Jurkat, Clone E6-1 (cell line): ENCODE measurements at regions not wholly inside any gene's neighbourhood (a gene's known extent, or its start where the extent isn't known, plus 50 kb on each side); places are given as distances from the start of the nearest gene placed in this dataset.

Experiments
- DNase-seq: peaks from one replicate; pipeline ENCODE4 v3.0.0-alpha.2; 2011; ENCODE audit warnings: low read depth, low spot score
- H3K4me3 ChIP-seq: 2 replicates; pipeline ENCODE4 v1.5.1; 2011; ENCODE audit warnings: mild to moderate bottlenecking, low read length, control low read depth, moderate library complexity

- H3K4me3 ChIP-seq, result no peak overlapping the region
- no peak for DNase-seq
Observed at GRCh38 chr13:83414393-83414792, 467.9 kb downstream of the SLITRK1 start.

GRCh38 chr13:83386609-83387008, 495.7 kb downstream of the SLITRK1 start:
- H3K4me3 ChIP-seq, result no peak overlapping the region
- DNase-seq, result no peak

- H3K4me3 ChIP-seq, result no peak overlapping the region
- no peak for DNase-seq
Observed at GRCh38 chr13:83378908-83379307, 503.4 kb downstream of the SLITRK1 start.

- DNase-seq, result no peak
- no peak overlapping the region for H3K4me3 ChIP-seq
Observed at GRCh38 chr13:83377491-83377890, 504.8 kb downstream of the SLITRK1 start.

- DNase-seq, result no peak
- H3K4me3 ChIP-seq, result no peak overlapping the region
Observed at GRCh38 chr13:83372786-83373185, 509.5 kb downstream of the SLITRK1 start.

- no peak overlapping the region for H3K4me3 ChIP-seq
- DNase-seq, result no peak
Observed at GRCh38 chr13:83365723-83366122, 516.6 kb downstream of the SLITRK1 start.

GRCh38 chr13:83355041-83355440, 527.2 kb downstream of the SLITRK1 start:
- H3K4me3 ChIP-seq, result no peak overlapping the region
- no peak for DNase-seq

- no peak for DNase-seq
- H3K4me3 ChIP-seq, result no peak overlapping the region
Observed at GRCh38 chr13:83352391-83352790, 529.9 kb downstream of the SLITRK1 start.

GRCh38 chr13:83350569-83350968, 531.7 kb downstream of the SLITRK1 start:
- no peak for DNase-seq
- no peak overlapping the region for H3K4me3 ChIP-seq

- DNase-seq, result no peak
- H3K4me3 ChIP-seq, result no peak overlapping the region
Observed at GRCh38 chr13:83344518-83344917, 537.8 kb downstream of the SLITRK1 start.

GRCh38 chr13:83340170-83340569, 542.1 kb downstream of the SLITRK1 start:
- DNase-seq, result no peak
- no peak overlapping the region for H3K4me3 ChIP-seq

GRCh38 chr13:83333614-83334388, 548.5 kb downstream of the SLITRK1 start:
- no peak overlapping the region for H3K4me3 ChIP-seq
- no peak for DNase-seq

- DNase-seq, result no peak
- H3K4me3 ChIP-seq, result no peak overlapping the region
Observed at GRCh38 chr13:83332751-83333150, 549.5 kb downstream of the SLITRK1 start.

GRCh38 chr13:83327091-83327490, 555.2 kb downstream of the SLITRK1 start:
- no peak for DNase-seq
- H3K4me3 ChIP-seq, result no peak overlapping the region

- DNase-seq, result no peak
- no peak overlapping the region for H3K4me3 ChIP-seq
Observed at GRCh38 chr13:83325125-83325853, 557.0 kb downstream of the SLITRK1 start.

- no peak for DNase-seq
Observed at GRCh38 chr13:83311886-83312577, 570.2 kb downstream of the SLITRK1 start.

GRCh38 chr13:83298617-83299016, 583.7 kb downstream of the SLITRK1 start:
- no peak for DNase-seq
- H3K4me3 ChIP-seq, result no peak overlapping the region

More at GRCh38 chr13:83311886-83312577, 570.2 kb downstream of the SLITRK1 start:
- no peak overlapping the region for H3K4me3 ChIP-seq

GRCh38 chr13:83297586-83298290, 584.5 kb downstream of the SLITRK1 start:
- no peak for DNase-seq
- no peak overlapping the region for H3K4me3 ChIP-seq

- no peak for DNase-seq
- no peak overlapping the region for H3K4me3 ChIP-seq
Observed at GRCh38 chr13:83295686-83296085, 586.6 kb downstream of the SLITRK1 start.
